AG09309 (cell line): ENCODE measurements at regions not wholly inside any gene's neighbourhood (a gene's known extent, or its start where the extent isn't known, plus 50 kb on each side); places are given as distances from the start of the nearest gene placed in this dataset.

ENCODE experiments used
- DNase-seq: peaks from one replicate; pipeline ENCODE4 v3.0.0-alpha.2; 2010; ENCODE audit warnings: low read depth
- H3K4me3 ChIP-seq: 2 replicates; pipeline ENCODE4 v1.5.1; 2011; ENCODE audit warnings: mild to moderate bottlenecking, low read depth, low read length, moderate library complexity; ENCODE audit not compliant: control insufficient read depth
- TF ChIP-seq, protein P1 (sequence below): IDR thresholded peaks from 2 replicates; pipeline ENCODE4 v1.5.1; 2011; ENCODE audit warnings: mild to moderate bottlenecking, low read depth, low read length, inconsistent platforms; ENCODE audit not compliant: insufficient read depth, control insufficient read depth; ENCODE audit errors: missing control alignments

GRCh38 chr20:22770241-22770800 is 185.9 kb upstream of the FOXA2 start:
- H3K4me3 ChIP-seq, result no peak overlapping the region
- TF ChIP-seq, protein P1, sequence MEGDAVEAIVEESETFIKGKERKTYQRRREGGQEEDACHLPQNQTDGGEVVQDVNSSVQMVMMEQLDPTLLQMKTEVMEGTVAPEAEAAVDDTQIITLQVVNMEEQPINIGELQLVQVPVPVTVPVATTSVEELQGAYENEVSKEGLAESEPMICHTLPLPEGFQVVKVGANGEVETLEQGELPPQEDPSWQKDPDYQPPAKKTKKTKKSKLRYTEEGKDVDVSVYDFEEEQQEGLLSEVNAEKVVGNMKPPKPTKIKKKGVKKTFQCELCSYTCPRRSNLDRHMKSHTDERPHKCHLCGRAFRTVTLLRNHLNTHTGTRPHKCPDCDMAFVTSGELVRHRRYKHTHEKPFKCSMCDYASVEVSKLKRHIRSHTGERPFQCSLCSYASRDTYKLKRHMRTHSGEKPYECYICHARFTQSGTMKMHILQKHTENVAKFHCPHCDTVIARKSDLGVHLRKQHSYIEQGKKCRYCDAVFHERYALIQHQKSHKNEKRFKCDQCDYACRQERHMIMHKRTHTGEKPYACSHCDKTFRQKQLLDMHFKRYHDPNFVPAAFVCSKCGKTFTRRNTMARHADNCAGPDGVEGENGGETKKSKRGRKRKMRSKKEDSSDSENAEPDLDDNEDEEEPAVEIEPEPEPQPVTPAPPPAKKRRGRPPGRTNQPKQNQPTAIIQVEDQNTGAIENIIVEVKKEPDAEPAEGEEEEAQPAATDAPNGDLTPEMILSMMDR, result no peak
- DNase-seq, result no peak

DNA sequence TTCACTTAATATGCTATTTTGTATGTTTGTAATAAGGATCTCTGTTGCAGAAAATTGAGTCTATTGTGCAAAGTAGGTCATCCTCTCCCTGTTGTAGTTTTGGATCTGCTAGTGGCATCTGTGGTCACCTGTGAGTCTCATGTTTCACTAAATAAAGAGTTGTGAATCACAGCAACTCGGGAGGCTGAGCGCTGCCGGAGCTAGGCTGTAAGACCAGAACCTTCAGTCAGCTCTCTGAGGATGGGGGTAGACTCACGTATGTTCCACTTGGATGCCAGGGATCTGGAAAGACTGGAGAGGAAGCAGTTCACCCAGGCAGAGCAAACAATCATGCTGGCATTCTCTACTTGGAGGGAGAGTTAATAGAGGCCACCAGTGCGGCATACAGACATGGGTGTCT is 187.3 kb upstream of the FOXA2 start:
- TF ChIP-seq, protein P1, result no peak
- no peak overlapping the region for H3K4me3 ChIP-seq
- DNase-seq, result no peak

DNA sequence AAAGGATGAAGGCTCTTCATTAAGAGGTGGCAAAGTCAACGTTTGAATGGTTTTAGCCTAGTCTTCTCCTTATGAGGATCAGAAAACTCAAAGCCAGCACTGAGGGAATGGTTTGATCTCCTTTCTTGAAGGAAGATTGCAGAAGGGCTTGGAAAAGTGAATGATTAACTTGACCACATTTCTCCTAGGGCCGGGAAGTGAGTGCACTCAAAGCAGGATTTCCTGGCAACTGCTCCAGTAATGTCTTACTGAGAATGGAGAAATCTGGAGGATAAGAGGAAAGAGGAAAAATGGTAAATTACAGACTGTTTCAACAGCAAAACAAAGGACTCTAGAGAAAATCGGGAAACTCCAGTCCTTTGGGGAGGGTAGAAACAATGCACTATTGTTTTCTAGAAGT is 189.0 kb upstream of the FOXA2 start:
- DNase-seq, result no peak
- no peak overlapping the region for H3K4me3 ChIP-seq
- TF ChIP-seq, protein P1, result no peak

DNA sequence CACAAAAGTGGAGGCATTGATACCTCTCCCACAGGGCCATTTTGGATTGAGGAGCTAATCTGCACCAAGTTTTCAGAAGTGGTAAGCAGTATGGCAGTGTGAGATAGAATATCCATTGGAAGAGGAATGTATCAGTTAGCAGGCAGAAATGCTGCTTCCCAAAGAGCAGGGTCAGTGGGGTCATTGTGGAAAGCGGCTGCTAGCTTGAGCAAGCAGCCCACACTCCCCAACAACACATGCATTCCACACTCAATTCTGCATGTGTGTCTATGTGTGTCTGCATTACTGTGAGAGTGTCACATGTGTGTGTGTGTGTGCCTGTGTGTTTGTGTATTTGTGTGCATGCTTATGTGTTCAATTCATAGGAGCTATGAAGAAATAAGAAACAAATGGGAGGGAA is 190.9 kb upstream of the FOXA2 start:
- TF ChIP-seq, protein P1, result no peak
- no peak for DNase-seq
- no peak overlapping the region for H3K4me3 ChIP-seq

- no peak for DNase-seq
Observed at GRCh38 chr20:22775671-22776139, 191.3 kb upstream of the FOXA2 start.

GRCh38 chr20:22776369-22776768 is 192.0 kb upstream of the FOXA2 start:
- no peak for DNase-seq
- no peak overlapping the region for H3K4me3 ChIP-seq
- TF ChIP-seq, protein P1, result no peak

More at GRCh38 chr20:22775671-22776139, 191.3 kb upstream of the FOXA2 start:
- TF ChIP-seq, protein P1, result no peak
- H3K4me3 ChIP-seq, result no peak overlapping the region

- no peak overlapping the region for H3K4me3 ChIP-seq
- DNase-seq, result no peak
- TF ChIP-seq, protein P1, result no peak
Observed at GRCh38 chr20:22779878-22780277, 195.5 kb upstream of the FOXA2 start.
